Esophagus squamous epithelium (tissue), 4 donors: ENCODE measurements at regions not wholly inside any gene's neighbourhood (a gene's known extent, or its start where the extent isn't known, plus 50 kb on each side); places are given as distances from the start of the nearest gene placed in this dataset.

ENCODE experiments used
- CTCF ChIP-seq, 6 experiments: fragments of 450-650 bp in 4 of 6; fragments of 200-600 bp in 2 of 6; sonication (generic) in 2 of 6; IDR thresholded peaks; one replicate each; pipeline ENCODE4 v1.5.1; 2016 to 2019; ENCODE audit warnings: antibody characterized with exemption in 6 of 6, mild to moderate bottlenecking in 4 of 6, moderate library complexity in 4 of 6
- POLR2A ChIP-seq, 4 donors: fragments of 450-650 bp; IDR thresholded peaks; one replicate each; pipeline ENCODE4 v1.6.1; 2017; ENCODE audit warnings: antibody characterized with exemption in 4 of 4, mild to moderate bottlenecking in 4 of 4, moderate library complexity in 3 of 4

- TF ChIP-seq CTCF (IDR thresholded peaks at IDR 0.05) (no peak), POLR2A (IDR thresholded peaks at IDR 0.05) (no peak)
These were observed 156.2 kb downstream of the CRPPA start for GRCh38 chr7:16264823-16265804.
